Hepatic stellate cell (primary cell): ENCODE measurements at regions not wholly inside any gene's neighbourhood (a gene's known extent, or its start where the extent isn't known, plus 50 kb on each side); places are given as distances from the start of the nearest gene placed in this dataset.
A peak's percentile ranks its signal among the peaks of the same experiment; 100 is the strongest.

ENCODE experiments used
- DNase-seq: peaks from one replicate; pipeline ENCODE4 v3.0.0; 2011; ENCODE audit warnings: low spot score

GRCh38 chr1:83581747-83582146, 417.2 kb downstream of the TTLL7 start:
- DNase-seq, result no peak

GRCh38 chr1:83574791-83575190, 424.1 kb downstream of the TTLL7 start:
- DNase-seq, result no peak

GRCh38 chr1:83573776-83574175, 425.2 kb downstream of the TTLL7 start:
- no peak for DNase-seq

- peak; percentile 6 for DNase-seq
Measured at GRCh38 chr1:83571536-83571935, 427.4 kb downstream of the TTLL7 start.

- no peak for DNase-seq
Measured at GRCh38 chr1:83561346-83561745, 437.6 kb downstream of the TTLL7 start.

GRCh38 chr1:83559129-83559840, 439.6 kb downstream of the TTLL7 start:
- DNase-seq, result no peak

GRCh38 chr1:83555871-83556270, 443.1 kb downstream of the TTLL7 start:
- peak; percentile 7 for DNase-seq

GRCh38 chr1:83554174-83554573, 444.8 kb downstream of the TTLL7 start:
- DNase-seq, result no peak

- DNase-seq, result no peak
Measured at GRCh38 chr1:83552820-83553219, 446.1 kb downstream of the TTLL7 start.

- no peak for DNase-seq
Measured at GRCh38 chr1:83548311-83548710, 450.6 kb downstream of the TTLL7 start.

- no peak for DNase-seq
Measured at GRCh38 chr1:83547901-83548300, 451.0 kb downstream of the TTLL7 start.

GRCh38 chr1:83546874-83547273, 452.1 kb downstream of the TTLL7 start:
- no peak for DNase-seq

- DNase-seq, result no peak
Measured at GRCh38 chr1:83545066-83545862, 453.7 kb downstream of the TTLL7 start.

- no peak for DNase-seq
Measured at GRCh38 chr1:83543222-83543973, 455.5 kb downstream of the TTLL7 start.

GRCh38 chr1:83531521-83532309, 467.2 kb downstream of the TTLL7 start:
- no peak for DNase-seq

- DNase-seq, result no peak
Measured at GRCh38 chr1:83530506-83530905, 468.4 kb downstream of the TTLL7 start.

GRCh38 chr1:83527987-83528386, 470.9 kb downstream of the TTLL7 start:
- DNase-seq, result no peak

- DNase-seq, result no peak
Measured at GRCh38 chr1:83520797-83521196, 478.1 kb downstream of the TTLL7 start.

GRCh38 chr1:83516369-83516768, 482.6 kb downstream of the TTLL7 start:
- no peak for DNase-seq

- no peak for DNase-seq
Measured at GRCh38 chr1:83515578-83516154, 483.3 kb downstream of the TTLL7 start.

- no peak for DNase-seq
Measured at GRCh38 chr1:83512373-83513193, 486.3 kb downstream of the TTLL7 start.
